HG02852 (cell line): ENCODE measurements at regions not wholly inside any gene's neighbourhood (a gene's known extent, or its start where the extent isn't known, plus 50 kb on each side); places are given as distances from the start of the nearest gene placed in this dataset.

Experiments used
- ATAC-seq: cut with Tn5 transposase; IDR thresholded peaks from one replicate; pipeline ENCODE4 v1.9.1; 2021; ENCODE audit warnings: mild to moderate bottlenecking, moderate library complexity; ENCODE audit not compliant: unreplicated experiment

DNA sequence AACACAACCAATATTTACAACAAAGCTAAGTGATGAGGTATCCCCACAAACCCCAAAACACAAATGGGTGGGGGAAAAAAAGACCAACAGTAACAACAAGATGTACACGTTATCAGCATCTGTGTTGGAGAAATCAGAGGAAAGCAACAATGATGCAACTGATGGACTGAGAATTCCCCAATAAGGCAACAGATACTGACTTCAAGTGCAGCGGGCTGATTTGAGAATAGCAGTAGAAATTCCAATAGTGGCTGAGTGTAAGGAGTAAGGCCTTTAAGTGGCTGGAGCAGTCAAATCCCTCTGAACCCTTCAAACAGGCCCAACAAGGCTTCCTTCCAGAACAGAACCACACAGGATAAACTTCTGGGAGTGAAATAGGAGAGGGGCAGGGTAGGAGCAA lies 97.6 kb downstream of the TM2D1 start:
- ATAC-seq, result no peak

DNA sequence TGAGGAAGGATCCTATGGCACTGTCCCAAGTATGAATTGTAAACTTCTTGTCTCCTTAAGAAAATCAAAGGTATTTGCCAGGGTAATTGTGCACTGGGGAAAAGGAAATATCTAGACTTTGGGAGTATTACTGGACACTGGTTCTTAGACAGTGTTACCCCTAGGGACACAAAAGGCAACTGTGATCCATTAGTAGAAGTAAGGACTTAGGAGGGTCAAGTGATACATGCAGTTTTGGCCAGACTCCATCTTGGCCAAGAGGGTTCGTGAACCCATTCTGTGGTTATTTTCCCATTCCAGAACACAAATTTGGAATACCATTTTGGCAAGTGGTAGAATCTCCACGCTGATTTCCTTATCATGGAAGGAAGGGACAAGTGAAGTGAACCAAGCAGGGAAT lies 98.1 kb downstream of the TM2D1 start:
- ATAC-seq, result no peak

DNA sequence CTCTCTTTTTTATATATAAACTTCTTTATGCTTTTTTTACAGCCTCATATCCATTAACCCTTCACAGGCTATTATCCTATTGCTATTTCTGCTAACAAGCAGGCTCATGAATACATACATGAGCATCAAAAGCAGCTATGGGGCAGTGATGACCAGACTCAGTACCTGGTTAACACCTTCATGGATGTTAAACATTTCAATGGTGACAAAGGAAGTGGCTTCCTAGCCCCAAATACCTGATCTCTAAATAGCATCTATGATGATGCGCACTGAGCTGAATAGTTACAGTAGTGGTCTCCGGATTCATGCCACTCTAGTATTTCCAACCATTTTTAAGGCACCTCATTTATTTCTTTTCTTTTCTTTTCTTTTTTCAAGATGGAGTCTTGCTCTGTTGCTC lies 101.1 kb downstream of the TM2D1 start:
- ATAC-seq, result no peak

DNA sequence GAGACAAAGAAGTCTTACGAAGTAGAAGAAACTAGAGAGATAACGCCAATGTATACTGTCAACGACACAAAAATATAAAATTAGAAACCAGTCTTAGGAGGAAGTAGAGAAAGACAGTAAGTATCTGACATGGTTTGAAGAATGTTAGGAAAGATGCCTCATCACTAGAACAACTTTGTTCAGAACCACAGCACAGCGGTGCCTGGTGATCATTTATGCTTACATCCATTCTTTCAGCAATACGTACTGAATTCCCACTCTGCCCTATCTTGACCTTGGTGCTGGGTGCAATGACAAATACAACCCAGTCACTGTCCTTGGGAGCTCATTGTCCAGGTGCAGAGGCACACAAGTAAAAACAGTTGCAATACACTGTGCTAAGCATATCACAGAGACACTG lies 104.4 kb downstream of the TM2D1 start:
- ATAC-seq, result no peak

DNA sequence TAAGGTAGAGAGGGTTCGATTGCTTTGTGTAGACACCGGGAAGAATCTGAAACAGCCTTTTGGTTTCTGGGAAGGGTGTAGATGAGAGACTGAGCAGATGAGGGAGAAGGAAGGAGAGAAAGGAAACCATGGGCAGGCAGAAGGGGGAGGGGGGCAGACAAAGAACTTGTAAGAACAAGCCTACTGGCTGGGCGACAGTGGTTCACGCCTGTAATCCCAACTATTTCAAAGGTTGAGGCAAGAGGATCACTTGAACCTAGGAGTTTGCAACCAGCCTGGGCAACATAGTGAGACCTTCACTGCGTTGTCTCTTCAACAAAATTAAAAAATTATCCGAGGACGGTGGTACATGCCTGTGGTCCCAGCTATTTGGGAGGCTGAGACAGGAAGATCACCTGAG lies 106.2 kb downstream of the TM2D1 start:
- no peak for ATAC-seq

DNA sequence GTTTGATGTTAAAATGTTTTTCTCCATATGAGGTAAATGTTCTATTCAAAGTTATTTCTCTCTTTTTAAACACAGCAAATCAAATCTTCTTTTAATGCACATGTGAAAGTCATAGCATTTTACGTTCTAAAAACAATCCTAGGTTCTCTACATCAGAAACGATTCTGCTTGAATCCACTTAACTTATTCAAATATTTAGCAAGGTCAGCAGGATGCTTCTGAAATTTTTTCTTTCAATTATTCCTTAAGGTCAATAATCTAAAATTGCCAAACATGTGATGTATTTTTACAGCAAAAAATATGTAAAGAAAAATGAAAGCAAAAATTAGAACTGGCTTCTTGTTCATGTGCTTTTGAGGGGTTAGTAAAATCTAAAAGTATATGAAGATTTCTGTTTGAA lies 106.7 kb downstream of the TM2D1 start:
- ATAC-seq, result no peak

DNA sequence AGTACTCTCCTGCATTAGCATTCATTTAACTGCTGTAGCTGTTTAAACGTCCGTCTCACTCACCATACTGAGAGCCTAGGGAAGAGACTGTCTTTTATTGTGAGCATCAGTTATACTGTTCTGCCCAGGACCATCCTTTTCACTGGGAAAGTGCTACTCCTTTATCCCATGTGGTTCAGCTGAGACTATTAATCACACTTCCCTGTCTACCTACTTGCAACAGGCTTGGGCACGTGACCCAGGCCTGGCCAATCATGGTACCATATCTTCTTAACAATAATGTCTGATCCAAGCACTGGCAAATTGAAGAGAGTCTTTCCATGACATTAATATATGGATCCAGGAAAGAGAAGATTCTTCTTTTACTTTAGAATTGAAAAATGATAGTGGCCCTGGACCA lies 108.1 kb downstream of the TM2D1 start:
- no peak for ATAC-seq

DNA sequence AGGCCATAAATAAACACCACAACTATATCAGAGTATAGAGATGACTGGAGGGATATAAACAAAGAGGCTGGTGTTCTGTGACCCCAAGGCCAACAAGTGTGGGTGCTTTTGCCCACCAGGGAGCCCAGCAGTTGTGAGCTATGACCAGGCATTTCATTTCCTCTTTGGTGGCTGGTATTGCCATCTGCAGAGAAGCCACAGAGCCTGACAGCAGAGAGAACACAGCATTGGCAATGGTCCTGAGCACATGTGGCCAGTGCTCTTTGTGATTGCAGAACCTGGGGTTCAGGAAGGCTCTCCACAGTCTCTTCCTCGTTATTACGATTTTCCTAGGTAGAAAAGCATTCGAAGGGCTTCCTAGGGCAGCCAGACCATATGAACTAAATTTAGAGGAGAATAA lies 112.3 kb downstream of the TM2D1 start:
- no peak for ATAC-seq

DNA sequence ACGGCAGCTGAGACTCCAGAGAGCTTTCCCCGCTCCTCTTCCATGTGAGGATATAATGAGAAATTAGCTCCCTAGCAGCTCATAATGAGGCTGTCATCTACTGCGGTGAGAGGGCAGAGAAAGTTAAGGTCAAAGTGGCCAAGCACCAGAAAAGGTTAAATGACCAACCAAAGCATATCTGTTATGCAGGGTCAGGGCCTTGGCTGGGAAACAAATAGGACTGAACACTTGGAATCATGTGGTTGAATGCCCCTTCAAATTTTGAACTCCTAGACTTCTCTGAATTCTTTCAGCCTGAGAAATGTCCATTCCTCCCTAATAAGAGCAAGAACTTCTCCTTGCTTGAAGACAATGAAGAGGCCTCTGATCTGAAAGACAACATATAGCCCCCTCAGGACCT lies 115.9 kb downstream of the TM2D1 start:
- ATAC-seq, result no peak

DNA sequence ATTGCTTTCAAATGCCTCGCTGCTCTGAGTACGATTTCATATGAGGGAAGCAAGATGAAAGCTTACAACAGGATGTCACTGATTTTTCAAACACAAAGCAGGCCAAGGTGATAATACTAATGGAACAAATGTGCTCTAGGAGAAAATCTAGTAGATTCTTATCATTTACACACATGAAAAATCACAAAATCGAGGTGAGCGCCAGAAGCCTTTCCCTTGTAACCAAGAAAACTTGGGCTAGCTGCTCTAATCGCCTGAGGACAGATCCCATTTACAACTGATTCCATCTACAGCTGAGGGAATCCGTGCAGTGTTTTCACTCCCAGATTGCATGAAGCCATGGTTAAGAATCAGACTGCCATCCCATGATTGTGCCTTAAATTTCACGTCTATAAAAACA lies 117.5 kb downstream of the TM2D1 start:
- no peak for ATAC-seq

DNA sequence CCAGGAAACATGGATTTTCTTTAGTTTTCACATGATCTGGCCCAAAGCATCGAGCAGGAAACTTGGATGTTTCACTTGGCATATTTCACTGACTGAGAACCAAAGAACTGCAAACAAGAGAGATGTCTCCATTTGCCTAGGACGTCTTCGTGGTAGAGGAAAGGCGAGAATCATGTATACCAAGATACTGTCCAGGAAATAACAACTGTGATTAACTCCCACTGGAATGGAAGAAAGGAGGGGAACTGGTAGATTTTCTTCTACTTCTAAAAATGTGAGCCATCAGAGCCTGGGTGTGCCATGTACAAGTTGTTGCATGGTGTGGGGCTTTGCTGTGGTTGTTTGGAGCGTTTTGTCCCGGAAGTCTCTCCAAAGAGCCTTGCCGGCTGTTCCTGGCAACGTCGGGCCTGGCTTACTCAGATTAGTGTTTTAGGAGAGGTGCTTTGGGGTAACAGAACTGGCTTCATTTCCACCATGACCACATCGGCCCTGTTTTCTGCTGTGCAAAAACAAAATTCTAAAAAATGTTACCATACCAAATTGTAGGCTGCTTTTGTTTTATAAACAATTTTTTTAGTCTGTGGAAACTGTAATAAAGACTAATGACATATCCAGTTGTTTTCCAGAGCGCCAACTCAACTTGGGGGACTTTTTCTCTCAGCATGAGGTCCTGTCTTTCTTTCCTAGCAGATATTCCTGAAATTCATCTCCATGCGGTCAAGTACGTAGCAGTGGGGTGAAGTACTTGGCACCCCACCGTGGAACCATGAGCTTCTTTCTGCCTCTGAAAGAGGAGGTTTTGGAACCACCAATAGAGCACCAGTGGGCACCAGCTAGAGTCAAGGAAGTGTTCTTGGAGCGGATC lies 118.3 kb downstream of the TM2D1 start:
- no peak for ATAC-seq

DNA sequence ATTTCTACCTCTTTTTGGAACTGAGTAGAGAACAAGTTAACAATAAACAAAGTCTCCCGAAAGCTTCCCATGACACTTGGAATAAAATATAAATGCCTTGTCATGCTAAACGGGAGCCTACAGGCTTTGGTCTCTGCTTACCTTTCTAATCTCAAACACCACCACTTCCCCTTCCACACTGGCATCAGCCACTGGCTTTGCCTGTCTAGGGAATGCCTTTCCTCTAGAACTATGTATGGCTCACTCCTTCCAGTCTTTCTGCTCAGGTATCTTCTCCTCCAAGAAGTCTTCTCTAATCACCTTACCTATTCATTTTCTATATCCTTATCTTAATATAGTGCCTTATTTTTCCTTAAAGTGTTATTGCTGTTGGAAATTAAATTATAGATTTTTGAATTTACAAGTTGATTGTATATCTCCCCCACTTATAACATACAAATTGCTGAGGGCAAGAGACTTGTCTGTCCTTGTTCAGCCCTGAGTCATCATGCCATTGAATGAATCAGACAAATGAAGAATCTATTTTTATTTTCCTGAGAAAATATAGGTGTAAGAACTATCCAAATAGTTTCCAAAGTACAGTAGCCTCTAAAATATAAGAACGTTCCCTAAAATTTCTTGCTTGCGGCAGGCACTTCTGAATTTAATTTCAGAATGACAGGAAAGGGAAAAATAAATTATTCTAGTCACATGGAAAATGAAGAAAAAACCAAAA lies 119.2 kb downstream of the TM2D1 start:
- no peak for ATAC-seq

DNA sequence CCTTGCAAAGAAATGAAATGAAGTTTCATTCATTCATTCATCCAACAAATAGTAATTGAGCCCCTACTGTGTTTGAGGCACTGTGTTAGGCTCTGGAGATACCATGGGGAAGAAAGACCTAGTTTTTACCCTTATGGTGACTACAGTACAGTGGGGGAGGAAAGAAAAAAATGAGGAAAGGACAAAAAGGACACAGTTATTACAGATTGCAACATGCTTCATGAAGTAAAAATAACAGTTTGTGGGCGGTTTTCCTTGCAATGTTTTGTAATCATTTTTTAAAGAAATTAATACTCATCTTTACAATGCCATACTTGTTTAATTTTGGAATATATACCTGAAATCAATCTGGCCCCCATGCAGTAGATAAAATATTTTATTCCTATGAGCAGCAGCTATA lies 120.3 kb downstream of the TM2D1 start:
- no peak for ATAC-seq

DNA sequence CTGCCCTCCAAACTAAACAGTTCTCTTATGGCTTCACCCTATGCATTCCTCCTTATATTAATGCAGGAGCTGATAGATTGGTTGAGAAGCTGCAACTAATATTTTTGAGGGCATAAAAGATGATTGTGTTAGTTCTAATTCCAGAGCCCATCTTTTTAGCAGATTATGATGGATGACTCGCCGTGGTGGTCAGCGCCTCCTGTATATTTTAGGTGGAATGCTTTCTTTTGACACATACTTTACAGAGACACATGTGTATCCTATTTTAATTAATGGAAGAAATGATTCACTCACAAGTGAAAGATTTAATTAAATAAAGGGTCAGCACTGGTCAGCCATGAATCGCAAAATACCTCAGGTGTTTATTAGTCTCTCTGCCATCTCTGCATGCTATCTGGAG lies 120.7 kb downstream of the TM2D1 start:
- no peak for ATAC-seq

DNA sequence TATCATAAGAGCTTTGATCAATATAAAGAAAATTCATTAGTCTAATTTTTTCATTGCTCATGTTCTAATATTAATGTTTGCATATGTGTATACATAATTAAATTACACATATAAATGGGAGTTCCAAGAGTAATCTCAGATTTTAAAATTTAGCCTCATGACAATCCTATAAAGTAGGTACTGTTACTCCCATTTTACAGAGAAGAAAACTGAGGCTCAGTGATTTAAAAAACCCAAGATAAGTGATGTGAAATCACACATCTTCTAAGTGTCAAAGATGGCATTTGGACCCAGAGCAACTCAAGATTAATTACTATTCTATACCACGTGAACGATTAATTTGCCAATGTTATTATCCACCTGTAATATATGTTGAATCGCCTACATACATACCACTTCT lies 122.3 kb downstream of the TM2D1 start:
- no peak for ATAC-seq

DNA sequence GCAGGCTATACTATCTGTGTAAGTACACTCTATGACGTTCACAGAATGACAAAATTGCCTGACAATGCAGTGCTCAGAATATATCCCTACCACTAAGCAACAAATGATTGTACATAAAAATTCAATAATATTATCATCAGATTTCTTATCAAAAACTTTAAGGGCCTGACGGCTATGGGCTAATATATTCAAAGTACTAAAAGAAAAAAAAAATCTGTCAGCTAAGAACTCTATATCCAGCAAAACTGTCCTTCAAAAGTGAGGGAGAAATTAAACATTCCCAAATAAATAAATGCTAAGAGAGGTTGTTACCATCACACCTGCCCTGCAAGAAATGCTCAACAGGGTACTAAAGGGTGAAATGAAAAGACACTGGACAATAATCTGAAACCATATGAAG lies 127.3 kb downstream of the TM2D1 start:
- no peak for ATAC-seq

DNA sequence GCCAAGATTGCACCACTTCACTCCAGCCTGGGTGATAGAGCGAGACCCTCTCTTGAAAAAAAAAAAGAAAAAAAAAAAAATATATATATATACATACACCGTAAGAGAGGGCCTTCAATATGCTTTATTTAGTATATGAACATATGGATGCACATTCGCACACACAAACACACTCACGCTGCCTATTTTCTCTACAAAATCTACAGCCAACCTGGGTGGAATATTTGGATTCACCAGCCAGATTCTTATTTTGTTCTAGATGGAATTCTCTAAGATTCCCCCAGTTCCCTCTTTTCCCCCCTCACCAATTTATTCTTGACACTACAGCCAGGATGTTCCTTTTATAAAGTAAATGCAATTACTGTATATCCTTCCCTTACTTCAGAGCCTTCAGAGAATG lies 131.6 kb downstream of the TM2D1 start:
- no peak for ATAC-seq

DNA sequence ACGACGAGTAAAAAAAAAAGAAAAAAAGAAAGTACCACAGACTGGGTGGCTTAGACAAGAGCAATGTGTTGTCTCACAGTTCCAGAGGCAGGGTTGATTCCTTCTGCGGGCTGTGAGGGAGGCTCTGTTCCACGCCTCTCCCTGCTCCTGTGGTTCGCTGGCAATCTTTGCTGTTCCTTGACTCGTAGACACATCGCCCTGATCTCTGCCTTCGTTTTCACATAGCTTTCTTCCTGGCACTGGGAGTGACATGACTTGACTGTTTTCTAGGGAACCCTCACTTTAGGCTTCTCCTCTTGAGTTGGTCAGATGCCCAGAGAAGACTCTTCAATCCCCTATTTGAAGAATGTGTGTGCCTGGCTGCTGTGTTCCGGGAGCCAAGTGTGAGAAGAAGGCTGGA lies 133.6 kb downstream of the TM2D1 start:
- no peak for ATAC-seq

DNA sequence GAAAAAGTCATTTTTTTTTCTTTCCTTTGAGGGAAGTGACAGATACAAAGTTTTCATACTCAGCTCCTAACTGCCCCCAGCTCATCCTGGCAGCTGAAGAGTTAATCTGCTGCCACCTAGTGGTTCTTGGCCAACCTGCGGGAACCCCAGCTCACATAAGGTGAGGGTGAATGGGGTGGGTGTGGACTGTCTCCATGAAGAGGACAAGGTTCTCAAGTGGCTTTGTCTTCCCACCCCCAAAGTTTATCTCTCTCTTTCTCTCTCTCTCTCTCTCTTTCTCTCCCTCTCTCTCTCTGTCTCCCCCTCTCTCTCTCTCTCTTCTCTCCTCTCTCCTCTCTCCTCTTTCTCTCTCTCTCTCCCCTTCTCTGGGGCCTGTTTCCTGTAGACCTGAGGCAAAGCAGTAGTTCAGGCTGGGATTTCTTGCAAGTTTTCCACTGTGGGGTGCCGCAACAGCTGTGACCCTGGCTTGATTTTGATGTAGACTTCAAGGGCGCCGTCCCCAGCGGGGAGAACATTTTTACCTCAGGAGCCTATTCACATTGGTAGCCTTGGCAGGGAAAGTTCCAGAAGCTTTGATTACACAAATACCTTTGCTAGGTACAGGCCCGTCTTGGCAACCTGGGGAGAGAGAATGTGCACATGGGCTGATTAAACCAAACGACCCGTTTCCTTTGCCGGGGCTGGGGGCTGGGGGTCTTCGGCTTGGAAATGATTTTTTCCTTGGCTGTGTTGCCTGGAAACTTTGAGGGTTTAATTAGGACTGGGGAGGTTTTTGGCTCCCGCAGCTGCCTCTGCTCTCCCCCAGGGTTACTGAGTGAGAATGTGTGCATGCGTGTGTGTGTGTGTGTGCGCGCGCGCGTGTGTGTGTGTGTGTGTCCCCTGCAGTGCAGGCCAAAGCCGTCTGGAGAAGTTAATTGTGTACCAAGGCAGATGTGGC lies 135.9 kb downstream of the TM2D1 start:
- ATAC-seq, result peak; percentile 85

DNA sequence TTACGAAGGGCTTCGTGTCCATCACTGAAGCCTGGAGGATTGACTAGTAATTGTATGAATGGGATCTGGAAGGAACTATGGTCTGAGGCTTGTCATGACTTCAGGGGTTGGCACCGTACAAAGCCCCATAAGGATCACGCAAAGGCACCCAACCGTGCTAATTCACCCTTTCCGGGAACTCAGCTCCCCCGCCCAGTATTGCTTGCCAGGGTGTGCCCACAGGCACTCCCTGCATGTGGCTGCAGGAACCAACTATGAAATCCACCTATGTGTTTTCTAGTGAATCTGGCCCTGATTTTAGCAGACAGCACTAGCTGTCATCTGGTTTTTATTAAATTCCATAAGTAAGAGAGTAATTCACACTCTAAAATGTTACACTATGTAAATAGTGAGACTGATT lies 139.2 kb downstream of the TM2D1 start:
- ATAC-seq, result no peak

DNA sequence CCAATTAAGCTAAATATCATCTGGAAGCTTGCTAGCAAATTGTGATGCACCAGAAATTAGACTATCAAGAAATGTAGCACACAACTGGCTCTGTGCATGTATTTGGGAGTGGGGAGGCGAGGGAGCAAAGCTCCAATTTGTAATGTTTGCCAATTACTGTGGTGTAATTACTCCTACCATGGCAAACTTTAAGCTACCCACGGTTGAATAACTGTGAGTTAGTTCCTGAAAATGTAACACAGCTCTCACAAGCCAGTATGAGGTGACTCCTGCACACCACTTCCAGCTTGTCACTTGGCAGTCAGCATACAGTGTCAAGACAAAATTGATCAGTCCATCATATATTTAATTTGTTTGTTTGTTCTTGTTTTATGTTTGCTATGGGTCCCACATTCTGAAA lies 141.2 kb downstream of the TM2D1 start:
- ATAC-seq, result no peak
